ENCODE measurements at regions not wholly inside any gene's neighbourhood (a gene's known extent, or its start where the extent isn't known, plus 50 kb on each side); places are given as distances from the start of the nearest gene placed in this dataset.
"Not testable (repeated sequence)": the region's sequence is repeated elsewhere in the genome, so short reads cannot be mapped to it uniquely, and the experiment has no call there.

DNA sequence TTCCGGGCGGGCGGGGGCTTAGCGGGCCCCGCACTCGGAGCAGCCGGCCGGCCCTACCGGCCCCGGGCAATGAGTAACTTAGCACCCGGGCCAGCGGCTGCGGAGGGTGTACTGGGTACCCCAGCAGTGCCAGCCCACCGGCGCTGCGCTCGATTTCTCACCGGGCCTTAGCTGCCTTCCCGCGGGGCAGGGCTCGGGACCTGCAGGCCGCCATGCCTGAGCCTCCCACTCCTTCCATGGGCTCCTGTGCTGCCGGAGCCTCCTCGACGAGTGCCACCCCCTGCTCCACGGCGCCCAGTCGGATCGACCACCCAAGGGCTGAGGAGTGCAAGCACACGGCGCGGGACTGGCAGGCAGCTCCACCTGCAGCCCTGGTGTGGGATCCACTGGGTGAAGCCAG is 427.1 kb downstream of the NAF1 start:
- not testable (repeated sequence) for DNase-seq (ENCODE audit: low spot score)

DNA sequence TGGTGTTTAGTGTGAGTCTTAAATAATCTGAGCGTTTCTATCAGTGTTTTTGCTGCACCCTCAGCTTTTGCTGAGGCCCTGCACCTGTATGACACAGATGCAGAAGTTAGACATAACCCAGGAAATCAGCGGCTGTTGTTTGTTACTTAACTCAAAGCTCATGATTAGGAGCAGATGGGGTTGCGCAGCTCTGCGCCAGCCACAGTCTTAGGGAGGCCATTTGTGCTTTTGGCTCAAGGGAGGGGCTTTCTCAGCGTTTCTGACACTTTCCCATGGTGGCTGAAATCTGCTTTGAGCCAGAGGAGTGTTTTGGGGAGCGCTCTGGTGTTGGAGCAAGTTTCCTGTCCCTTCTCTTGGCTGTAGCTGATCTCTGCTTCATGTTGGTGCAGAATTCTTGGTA is 433.8 kb downstream of the NAF1 start:
- no peak for DNase-seq (ENCODE audit: low spot score)

DNA sequence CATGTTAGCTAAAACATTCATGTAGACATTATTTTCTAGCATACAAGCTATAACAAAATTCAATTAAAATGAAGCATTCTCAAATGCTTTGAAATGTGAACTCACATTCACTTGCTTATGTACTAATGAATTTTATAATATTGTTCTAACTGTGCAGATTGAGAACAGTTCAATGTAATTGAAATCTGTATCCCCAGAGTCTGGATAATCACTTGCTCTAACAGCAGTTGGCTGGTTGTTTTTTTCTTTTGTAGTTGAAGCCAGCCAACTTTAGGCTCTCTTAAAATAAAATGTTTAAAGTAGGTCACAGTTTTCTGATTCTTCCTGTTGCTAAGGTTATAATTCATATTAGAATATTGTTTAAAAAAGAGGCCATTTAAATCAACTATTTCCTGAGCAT is 438.9 kb downstream of the NAF1 start:
- no peak for DNase-seq (ENCODE audit: low spot score)

DNA sequence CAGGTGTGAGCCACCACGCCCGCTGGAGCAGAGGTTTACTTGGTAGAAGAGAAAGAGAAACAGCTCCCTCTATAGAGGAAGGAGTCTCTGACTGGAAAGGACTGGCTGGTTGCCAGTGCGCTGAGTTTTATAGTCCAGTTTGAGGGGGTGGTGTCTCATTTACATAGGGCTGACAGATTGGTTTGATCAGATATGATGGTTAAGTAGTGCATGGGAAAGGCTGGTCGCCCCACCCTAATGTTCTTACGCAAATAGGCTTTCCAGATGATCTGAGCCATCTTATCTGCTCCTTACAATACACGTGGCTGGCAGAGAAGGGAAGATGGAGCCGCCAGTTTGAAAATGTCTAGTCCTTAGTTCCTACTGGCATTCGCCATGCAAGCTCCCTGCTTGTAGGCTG is 439.5 kb downstream of the NAF1 start:
- no peak for DNase-seq (ENCODE audit: low spot score)

DNA sequence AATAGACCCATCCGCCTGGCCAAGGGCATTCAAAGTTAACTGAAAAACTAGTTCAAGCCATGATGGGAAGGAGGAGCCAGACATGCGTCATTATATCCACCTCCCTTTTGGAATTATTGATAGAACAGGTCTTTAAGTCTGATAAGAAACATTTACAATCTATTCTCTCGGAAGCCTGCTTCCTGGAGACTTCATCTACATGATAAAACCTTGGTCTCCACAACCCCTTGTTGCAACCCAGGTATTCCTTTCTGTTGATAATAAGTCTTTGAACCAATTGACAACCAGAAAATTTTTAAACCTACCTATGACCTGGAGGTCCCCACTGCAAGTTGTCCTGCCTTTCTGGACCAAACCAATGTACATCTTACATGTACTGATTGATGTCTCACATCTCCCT is 451.3 kb downstream of the NAF1 start:
- DNase-seq (ENCODE audit: low spot score), result no peak

DNA sequence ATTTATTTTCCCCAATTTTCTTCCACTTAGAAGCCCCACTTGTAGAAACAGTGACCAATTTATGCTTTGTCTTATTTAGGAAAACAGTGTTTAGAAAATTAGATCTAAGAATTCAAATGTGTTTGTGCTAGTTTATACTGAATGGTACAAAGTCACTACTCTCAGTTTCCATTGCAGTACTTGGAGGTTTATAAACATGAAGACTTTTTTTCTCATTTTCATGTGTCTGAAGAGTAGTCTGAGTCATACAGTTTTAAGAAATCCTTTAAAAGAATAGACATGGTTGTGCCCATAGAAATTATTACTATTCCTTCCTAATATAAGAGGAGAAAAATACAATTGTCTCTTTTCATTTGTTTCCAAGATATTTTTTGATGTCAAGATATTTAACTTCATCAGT is 458.7 kb downstream of the NAF1 start:
- DNase-seq (ENCODE audit: low spot score), result no peak

DNA sequence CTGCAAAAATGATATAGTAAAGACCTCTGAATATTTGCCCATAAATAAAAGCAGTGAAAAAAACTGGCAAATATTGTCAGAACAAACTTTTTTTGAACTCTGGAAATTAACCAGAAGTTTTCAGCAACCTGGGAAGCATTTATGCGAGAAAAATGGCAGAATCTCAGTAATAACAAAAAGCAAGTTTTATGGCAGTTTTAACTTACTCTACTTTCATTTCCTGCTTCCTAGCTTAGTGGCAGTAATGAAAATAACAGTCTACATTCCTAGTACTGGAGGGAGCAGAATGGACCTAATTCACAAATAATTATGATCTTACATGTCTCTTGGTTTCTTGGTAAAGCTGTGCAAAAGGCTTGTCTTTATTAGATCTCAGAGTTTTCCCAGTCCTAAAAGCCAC is 460.1 kb downstream of the NAF1 start:
- DNase-seq (ENCODE audit: low spot score), result no peak

DNA sequence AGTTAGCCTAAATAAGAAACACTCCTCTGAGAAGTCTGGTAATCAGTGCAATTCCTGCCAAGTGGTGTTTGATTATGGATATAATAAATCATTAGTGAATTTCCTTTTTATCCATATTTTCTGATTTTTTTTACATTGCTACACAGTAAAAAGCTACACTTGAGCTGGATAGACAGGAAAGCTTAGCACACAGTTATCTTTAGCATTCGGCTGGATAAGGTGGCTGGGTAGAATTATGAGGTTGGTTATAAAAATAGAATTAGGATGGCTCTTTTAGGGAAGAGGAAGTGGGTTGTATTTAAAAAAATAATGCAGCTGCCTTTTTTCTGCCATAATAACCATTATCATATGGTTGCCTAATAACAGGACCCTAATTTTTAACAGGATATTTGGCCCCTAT is 460.6 kb downstream of the NAF1 start:
- DNase-seq (ENCODE audit: low spot score), result no peak

DNA sequence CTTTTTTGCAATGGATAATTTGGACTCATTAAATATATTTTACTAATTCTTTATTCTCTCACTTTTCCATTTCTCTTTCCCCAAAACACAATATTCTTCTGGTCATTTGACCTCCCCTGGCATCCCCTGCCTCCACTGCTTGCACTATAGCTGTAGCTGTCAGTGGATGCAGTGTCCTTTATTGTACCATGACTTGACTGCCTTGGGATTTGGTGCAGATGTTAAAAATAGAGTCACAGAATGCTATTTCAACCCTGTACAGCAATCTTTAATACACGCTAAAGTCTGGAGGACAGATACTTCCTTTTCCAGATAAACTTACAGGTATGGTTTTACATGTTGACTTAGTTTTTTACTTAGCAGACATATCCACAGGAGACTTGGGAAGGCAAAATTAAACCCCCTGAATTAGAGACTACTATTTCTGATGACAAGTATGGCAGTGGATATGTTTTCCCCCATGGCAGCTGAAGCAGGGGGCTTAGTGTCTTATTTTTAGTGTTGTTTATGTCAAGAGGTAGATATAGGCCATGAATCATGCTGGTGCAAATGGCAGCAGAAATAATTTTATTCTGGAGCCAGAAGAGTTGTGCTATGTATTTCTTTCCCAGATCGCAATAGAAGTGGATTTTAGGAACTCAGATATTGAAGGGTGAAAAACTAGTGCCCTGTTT is 461.4 kb downstream of the NAF1 start:
- DNase-seq (ENCODE audit: low spot score), result no peak

DNA sequence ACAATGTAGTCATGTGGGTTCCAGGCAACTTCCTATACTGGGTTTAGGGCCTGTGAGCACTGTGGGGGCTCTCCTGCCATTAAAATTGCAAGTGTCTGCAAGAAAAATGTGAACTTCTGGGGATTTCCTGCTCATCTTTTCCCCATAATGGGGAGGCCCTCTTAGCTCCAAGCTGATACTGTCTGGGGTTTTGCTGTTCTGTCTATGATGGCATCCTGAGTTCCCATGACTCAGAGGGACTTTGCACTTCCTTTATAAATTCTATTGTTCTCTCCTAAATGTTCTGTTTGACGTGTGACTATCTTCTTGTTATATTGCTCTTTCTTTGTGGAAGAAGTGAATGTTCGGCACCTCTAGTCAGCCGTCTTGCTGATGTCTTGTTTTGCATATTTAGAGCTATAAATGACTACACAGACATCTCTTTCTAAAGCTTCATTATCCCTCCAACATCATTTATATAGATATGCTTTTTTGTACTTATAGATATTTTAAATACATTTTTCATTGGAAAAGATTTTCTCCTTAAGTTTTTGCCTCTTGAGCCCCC is 465.8 kb downstream of the NAF1 start:
- DNase-seq (ENCODE audit: low spot score), result no peak

DNA sequence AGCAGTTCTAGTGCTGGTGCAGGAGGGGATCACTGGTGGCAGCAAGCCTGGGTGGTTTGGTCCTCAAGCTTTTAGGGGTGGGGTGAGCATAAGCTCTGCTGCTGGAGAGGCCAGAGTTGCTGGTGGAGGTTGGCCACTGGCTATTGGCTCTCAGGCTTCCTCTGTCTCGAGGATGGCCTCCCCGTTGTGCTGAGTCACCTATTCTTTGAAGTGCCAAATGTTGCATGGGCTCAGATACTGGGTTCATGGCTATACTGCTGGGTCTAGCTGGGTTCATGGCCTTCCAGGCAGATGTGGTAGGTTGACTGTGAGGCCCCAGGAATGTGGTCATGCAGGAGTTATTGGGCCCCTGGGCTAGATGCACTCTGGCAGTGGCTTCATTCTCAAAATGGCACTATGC is 466.3 kb downstream of the NAF1 start:
- DNase-seq (ENCODE audit: low spot score), result no peak

DNA sequence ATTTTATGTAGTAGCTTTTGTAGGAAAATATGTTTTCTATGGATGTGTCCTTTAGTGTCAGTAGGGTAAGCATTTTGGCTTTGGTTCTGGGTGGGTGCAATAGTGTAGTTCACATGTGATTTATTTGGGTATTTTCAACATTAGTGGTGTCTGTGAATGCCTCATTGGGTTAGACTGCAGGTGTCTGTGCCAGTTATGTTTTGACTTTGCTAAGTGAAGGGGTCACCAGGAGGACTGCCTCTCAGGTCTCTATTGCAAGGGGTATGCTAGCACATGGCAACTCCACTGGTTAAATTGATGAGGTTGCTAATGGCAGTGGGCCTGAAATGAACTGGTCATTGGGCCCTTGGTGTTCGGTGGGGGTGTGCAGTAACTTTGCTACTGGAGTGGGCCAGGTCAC is 467.1 kb downstream of the NAF1 start:
- DNase-seq (ENCODE audit: low spot score), result no peak

DNA sequence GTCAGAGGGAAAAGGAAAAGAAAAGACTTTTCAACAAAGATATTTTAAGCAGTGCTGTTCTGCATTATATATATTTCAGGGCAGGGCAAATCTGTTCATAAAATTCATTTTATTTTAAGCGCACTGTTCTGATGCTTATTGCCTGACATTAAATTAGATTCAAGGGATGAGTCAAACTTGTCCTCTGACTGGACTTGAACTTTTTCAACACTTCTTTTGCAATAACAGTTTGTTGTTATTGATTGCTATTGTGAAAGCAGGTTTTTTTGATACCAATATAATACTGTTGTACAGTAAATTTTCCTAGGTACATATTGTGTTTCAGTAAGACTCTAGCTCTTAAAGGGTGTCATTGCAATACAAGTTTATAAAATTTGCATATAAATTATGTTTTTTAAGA is 481.3 kb downstream of the NAF1 start:
- DNase-seq (ENCODE audit: low spot score), result no peak

DNA sequence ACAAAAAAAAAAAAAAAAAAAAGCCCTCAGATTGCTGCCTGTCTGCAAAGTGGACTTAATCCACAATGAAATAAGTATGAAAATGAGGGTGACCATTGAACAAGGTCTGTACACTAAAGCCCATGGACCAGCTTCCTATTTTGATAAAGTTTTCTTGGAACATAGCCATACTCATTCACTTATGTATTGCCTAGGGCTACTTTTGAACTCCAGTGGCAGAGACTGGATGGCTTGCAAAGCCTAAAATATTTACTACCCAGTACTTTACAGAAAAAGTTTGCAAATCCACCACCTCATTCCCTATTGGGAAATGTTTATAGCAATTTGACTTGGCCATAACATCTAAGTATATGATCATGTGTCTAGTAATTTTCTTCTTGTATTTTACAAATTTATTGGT is 481.7 kb downstream of the NAF1 start:
- no peak for DNase-seq (ENCODE audit: low spot score)

DNA sequence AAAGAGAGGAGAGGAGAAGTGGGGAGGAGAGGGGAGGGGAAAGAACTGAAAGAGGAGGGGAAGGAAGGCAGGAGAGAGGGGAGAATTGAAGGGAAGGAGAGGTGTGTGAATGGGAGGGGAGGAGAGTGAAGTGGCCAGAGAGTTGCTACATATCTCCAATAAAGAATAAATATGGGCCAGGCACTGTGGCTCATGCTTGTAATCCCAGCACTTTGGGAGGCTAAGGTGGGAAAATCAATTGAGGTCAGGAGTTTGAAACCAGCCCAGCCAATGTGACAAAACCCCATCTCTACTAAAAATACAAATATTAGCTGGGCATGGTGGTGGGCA is 482.4 kb downstream of the NAF1 start:
- DNase-seq (ENCODE audit: low spot score), result no peak

DNA sequence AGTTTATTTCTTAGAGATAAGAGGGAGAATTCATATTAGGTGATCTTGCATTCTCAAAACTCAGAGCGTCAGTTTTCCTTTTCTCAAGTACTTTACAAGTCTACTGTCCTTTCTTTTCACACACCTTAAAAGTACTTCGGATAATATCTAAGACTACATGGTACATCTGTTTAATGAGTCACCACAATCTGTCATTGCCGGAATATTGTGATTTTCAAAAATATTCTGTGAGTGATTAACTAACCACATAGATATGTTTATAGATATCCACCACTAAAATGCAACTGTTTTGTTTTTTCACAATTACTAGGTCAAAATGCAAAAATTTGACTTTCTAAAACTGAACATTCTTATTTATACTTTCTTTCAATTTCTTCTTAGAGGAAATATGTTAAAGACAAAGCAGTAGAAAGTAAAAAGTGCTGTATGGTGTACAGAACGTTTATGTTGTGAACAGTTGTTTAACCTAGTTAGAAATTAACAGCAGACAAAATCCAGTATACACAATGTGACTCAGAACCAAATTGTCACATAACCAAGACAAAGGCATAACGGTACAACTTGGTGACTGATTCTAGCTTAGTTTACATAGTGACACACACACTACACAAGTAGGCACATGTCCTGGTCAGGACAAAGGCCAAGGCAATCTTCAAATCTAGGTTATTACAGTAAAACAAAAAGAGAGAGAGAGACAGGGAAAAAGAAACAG is 482.9 kb downstream of the NAF1 start:
- DNase-seq (ENCODE audit: low spot score), result no peak

DNA sequence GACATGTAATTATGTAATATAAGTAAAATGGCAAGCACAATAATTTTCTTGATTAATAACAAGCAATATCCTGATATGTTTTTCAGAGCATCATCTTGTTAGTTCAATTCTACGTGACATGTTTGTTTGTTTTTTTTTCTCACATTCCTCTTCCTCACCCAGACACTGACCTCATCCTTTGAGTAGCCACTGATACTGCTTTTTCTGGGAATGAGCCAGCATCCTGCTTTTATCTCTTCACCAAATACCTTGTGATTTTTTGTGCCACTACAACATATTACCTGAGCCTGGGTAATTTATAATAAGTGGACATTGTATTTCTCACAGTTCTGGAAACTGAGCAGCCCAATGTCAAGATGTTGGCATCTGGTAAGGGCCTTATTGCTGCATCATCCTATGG is 484.0 kb downstream of the NAF1 start:
- DNase-seq (ENCODE audit: low spot score), result no peak

DNA sequence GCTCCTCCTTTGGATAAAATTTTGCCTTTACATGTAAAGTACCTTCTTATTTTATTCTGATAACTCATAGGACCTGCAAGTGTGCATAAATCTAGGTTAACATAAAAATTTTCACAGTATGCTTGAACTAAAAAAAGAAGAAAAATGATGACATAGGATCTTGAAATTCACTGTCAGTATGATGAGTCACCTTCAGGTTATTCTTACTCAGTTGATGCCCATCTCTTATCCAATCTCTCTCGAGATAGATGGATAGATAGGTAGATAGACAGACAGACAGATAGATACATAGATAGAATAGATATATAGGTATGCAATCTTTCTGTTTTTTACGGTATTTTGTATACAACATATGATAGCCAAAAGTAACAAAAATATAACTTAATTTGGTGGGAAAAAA is 485.5 kb downstream of the NAF1 start:
- DNase-seq (ENCODE audit: low spot score), result no peak

DNA sequence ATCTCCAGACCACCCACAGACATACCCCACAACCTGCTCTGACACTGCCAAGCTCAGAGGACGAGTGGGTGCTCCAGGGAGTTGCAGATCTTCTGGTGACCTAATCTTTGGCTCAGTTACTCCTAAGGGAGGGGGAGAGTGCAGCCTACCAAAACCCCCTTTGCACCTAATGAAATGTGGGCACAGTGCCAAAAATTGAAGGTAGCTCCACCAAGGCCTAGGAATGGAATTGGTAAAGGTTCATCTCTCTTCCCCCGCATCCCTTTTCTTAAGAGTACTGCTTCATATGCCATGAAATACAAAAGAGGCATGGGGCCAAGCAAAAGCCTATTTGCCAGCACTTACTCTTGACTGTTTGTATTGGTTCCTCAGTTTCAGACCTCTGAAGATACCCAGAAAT is 491.0 kb downstream of the NAF1 start:
- no peak for DNase-seq (ENCODE audit: low spot score)

DNA sequence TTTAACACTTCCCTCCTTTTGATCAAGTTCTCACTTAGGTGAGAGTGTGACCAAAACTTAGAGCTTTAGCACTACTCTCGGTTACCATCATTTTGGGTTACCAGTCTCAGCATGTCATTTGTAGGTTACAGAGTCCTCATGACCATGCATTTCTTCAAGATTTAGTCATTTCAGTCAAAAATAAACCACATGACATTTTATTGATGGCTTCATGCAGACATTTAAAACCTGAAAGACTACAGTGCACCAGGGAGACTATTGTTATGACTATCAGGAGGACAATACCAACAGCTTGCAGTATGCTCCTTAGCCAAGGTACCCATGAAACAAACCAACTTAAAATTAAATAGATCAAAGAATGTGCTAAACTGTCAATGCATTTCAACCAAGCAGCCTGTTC is 498.1 kb upstream of the FSTL5 start:
- no peak for DNase-seq (ENCODE audit: low spot score)

DNA sequence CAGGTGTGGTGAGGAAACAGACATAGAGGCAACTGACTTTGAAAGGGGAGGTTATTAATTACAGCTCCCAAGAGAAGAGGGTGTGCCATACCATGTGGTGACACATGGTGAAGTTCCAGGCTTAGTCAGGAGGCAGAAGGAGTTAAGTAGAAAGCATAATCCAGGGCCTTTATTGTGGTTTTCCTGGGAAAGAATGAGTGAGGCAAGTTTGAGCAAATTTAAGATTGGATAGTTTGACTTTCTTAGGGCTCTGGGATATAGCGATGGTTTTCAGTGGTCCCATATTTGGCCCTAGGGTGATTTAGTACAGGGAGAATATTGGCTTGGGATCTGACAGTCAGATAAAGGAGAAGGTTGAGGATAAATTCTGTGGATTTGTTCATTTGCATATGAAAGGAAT is 495.9 kb upstream of the FSTL5 start:
- no peak for DNase-seq (ENCODE audit: low spot score)

DNA sequence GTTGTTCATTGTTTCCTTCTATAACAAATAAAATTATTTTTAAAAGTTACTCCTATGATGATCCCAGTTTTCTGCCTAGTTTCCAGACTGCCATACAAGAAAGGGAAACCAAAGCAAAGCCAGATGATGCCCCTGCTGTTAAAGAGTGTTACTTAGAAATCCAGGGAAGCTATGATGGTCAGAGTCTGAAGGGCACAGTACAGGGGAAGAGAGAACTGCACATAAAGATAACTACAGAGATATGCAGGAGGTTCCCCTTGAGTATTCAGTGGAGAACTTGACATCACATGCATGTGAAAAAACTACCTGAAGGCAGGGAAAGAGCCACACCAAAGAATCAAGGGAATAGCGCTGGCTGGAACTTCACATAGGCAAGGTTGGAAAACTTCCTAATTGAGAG is 494.2 kb upstream of the FSTL5 start:
- no peak for DNase-seq (ENCODE audit: low spot score)

DNA sequence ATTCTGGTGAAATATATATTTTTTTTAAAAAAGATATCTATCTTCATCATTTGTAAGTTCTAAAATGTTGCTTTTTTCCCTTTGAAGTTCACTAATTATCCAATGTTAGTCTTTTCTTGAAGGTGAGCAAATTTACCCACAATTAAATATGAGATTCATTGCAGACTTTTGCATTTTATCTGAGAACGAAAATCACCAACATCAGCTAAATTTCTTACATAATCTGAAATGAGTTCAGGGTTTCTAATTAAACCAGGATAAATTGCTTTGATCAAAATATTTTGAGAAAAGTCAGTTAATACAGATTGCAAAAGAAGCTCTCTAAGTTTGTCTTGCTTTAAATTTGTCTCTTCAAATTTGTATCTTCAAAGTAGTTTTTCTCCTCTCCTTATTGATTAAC is 486.4 kb upstream of the FSTL5 start:
- no peak for DNase-seq (ENCODE audit: low spot score)

DNA sequence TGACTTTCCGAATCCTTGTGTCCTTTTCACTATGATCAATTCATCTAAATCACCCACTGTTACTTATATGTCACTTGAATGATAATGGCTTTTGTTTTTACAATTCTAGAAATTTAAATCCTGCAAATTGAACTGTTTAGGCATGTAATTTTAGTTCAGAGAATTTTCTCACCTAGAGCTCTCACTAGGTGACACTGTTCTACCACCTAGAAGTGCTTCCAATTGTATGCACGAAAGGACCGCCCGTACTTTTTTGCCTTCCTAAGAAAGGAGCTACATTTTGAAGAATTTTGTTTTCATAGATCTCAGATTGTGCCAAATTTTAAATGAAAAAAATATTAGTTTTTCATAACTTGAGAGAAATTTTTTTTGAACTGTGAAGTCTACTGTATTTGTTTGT is 481.6 kb upstream of the FSTL5 start:
- no peak for DNase-seq (ENCODE audit: low spot score)
